ENCODE measurements at regions not wholly inside any gene's neighbourhood (a gene's known extent, or its start where the extent isn't known, plus 50 kb on each side); places are given as distances from the start of the nearest gene placed in this dataset.

- H3K4me3 ChIP-seq (ENCODE audit: low read depth, low read length) = no peak overlapping the region
- ChIA-PET CTCF (no interaction called here), POLR2A (interaction anchor here (0.6 kb wide), 1 partner anchor 127 kb away, joined by 3 read pairs; no protein-coding TSS in a partner anchor)
- DNase-seq (ENCODE audit: low read depth, low spot score) = no peak
- TF ChIP-seq CTCF (IDR thresholded peaks at IDR 0.05; ENCODE audit: insufficient read depth, low read length, missing control alignments) = no peak
Observed at GRCh38 chr9:134540276-134541096, 101.1 kb upstream of the COL5A1 start.

DNA sequence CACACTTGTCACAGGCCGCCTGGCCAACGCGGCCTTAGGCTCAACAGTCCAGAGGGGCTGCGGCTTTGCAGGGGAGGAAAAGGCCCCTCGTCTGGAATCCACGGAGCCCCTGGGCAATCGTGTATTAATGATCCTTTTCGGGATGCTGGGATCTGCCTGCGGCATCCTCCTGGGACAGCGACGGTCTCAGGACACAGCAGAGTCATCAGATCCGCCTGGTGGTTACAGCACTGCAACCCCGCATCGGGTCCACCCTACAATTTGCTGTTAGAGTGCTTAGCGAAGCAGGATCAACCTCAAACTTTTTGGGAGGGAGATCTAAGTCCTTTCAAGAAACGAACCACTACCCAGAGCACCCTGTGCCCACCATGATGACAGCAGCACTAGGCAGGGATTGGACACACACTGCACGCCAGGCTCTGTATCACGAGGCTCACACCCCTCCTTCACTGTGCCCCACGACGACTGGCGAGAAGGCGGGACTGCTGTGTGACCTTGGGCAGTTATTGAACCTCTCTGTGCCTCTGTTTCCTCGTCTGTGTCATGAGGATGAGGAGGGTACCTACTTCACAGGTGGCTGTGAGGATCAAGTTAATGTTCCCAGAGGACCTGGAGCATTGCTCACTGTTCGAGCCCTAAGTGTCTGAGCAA is 100.4 kb upstream of the COL5A1 start:
- no peak for TF ChIP-seq CTCF (IDR thresholded peaks at IDR 0.05; ENCODE audit: insufficient read depth, low read length, missing control alignments)
- DNase-seq (ENCODE audit: low read depth, low spot score) = no peak
- ChIA-PET POLR2A (no interaction called here), CTCF (no interaction called here)
- no peak overlapping the region for H3K4me3 ChIP-seq (ENCODE audit: low read depth, low read length)

GRCh38 chr9:134544388-134545214 is 97.0 kb upstream of the COL5A1 start:
- no peak for DNase-seq (ENCODE audit: low read depth, low spot score)
- ChIA-PET POLR2A (interaction anchor here (0.9 to 1.4 kb wide), 3 partner anchors 48 to 100 kb away, joined by 3 to 6 read pairs (median 3); no protein-coding TSS in a partner anchor), CTCF (interaction anchor here (1.1 kb wide), 1 partner anchor 32 kb away, joined by 3 read pairs; no protein-coding TSS in a partner anchor)

DNA sequence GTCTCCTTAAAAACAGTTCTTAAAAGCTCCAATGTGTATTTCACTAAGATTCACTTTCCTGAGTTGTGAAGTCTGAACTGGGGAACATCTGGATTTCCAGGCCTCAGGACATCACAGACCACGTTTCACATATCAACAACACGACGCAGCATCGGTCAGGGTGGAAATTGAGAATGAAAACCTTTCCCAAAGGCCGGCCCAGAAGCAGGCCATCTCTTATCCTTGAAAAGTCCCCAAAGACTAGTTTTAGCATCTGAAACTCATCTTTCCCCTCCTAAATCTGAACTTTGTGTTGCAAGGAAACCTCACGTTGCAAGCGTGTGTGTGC is 96.4 kb upstream of the COL5A1 start:
- no peak overlapping the region for H3K4me3 ChIP-seq (ENCODE audit: low read depth, low read length)
- CTCF ChIA-PET = no interaction called here
- no peak for DNase-seq (ENCODE audit: low read depth, low spot score)
- no peak for TF ChIP-seq CTCF (IDR thresholded peaks at IDR 0.05; ENCODE audit: insufficient read depth, low read length, missing control alignments)
- POLR2A ChIA-PET = interaction anchor here (1.0 to 1.4 kb wide), 2 partner anchors 49 to 100 kb away, joined by 3 to 6 read pairs; no protein-coding TSS in a partner anchor

More at GRCh38 chr9:134544388-134545214, 97.0 kb upstream of the COL5A1 start:
- no peak for TF ChIP-seq CTCF (IDR thresholded peaks at IDR 0.05; ENCODE audit: insufficient read depth, low read length, missing control alignments)
- H3K4me3 ChIP-seq (ENCODE audit: low read depth, low read length) = no peak overlapping the region

DNA sequence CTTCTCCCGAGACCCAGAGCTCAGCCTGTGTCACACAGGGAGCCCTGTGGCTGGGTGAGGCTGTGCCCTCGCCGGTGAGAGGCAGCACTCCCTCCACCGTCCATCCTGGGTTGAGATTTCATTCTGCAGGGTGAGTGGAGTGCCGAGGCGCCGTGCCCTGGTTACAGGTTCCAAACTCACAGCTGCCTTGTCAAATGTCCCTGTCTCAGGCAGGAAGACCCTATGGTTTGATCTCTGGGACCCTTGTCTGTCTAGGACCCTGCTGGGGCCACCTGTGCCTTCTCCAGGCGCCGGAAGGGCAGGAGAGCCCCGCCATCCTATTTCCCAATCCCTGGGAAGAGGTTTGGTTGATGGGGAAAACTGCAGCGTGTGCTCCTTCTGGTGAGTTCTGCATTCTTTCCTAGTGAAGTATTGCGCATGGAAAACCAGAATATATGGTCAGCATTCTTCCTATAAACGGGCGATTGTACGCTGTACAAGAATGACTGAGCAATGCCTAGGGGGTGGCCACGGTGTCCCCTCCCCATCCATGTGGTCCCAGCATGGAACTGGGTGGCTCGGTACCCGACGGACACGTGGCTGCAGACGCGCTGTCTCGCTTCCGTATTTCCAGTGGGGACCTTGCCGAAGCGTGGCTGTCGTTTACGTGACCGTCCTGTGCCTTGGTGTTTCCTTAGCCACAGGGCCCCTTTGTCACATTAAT is 95.9 kb upstream of the COL5A1 start:
- peak overlapping the region; percentile 27 for H3K4me3 ChIP-seq (ENCODE audit: low read depth, low read length)
- TF ChIP-seq CTCF (IDR thresholded peaks at IDR 0.05; ENCODE audit: insufficient read depth, low read length, missing control alignments) = no peak
- POLR2A ChIA-PET = interaction anchor here (1.0 kb wide), 1 partner anchor 49 kb away, joined by 6 read pairs; no protein-coding TSS in a partner anchor
- peak; percentile 73 for DNase-seq (ENCODE audit: low read depth, low spot score)
- CTCF ChIA-PET = no interaction called here
